Stomach (tissue), 4 donors: ENCODE measurements at regions not wholly inside any gene's neighbourhood (a gene's known extent, or its start where the extent isn't known, plus 50 kb on each side); places are given as distances from the start of the nearest gene placed in this dataset.

ENCODE experiments used
- EP300 ChIP-seq: sonication (generic); formaldehyde crosslinking; IDR thresholded peaks from one replicate; pipeline ENCODE4 v1.6.1; 2017; ENCODE audit warnings: antibody characterized with exemption
- POLR2A ChIP-seq, 4 donors: fragments of 450-650 bp; IDR thresholded peaks; one replicate each; pipeline ENCODE4 v1.6.1; 2016; ENCODE audit warnings: antibody characterized with exemption in 4 of 4, control low read depth in 2 of 4, mild to moderate bottlenecking in 1 of 4, moderate library complexity in 1 of 4
- POLR2AphosphoS5 ChIP-seq, 3 donors: sonication (generic); formaldehyde crosslinking; IDR thresholded peaks; one replicate each; pipeline ENCODE4 v1.6.1; 2016; ENCODE audit warnings: antibody characterized with exemption in 3 of 3
- TF ChIP-seq, protein P1 (sequence below), 7 experiments: fragments of 450-650 bp in 4 of 7; fragments of 200-600 bp in 3 of 7; sonication (generic) in 3 of 7; IDR thresholded peaks; one replicate each; pipeline ENCODE4 v1.5.1; 2016 to 2019; ENCODE audit warnings: antibody characterized with exemption in 7 of 7, control low read depth in 2 of 7, mild to moderate bottlenecking in 1 of 7

DNA sequence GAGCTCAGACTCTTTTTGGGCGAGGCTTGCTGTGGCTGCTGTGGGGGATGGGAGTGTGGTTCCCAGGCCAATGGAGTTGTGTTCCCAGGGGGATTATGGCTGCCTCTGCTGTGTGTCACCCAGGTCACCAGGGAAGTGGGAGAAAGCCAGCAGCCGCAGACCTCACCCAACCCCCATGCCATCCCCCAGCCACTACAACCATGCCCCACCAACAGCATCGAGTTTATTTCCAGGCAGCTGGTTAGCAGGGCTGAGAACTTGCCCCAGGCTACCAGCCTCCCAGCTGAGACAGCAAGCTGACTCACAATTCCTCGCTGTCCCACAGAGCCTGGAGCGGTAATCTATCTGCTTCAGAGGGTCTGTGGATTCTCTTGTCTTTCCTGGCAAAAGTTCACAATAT, 331.7 kb downstream of the FRK start:
- TF ChIP-seq, protein P1, sequence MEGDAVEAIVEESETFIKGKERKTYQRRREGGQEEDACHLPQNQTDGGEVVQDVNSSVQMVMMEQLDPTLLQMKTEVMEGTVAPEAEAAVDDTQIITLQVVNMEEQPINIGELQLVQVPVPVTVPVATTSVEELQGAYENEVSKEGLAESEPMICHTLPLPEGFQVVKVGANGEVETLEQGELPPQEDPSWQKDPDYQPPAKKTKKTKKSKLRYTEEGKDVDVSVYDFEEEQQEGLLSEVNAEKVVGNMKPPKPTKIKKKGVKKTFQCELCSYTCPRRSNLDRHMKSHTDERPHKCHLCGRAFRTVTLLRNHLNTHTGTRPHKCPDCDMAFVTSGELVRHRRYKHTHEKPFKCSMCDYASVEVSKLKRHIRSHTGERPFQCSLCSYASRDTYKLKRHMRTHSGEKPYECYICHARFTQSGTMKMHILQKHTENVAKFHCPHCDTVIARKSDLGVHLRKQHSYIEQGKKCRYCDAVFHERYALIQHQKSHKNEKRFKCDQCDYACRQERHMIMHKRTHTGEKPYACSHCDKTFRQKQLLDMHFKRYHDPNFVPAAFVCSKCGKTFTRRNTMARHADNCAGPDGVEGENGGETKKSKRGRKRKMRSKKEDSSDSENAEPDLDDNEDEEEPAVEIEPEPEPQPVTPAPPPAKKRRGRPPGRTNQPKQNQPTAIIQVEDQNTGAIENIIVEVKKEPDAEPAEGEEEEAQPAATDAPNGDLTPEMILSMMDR (IDR thresholded peaks at IDR 0.05) = no peak
- no peak for TF ChIP-seq POLR2AphosphoS5 (IDR thresholded peaks at IDR 0.05)
- no peak for TF ChIP-seq POLR2A (IDR thresholded peaks at IDR 0.05)
- TF ChIP-seq EP300 = no peak
